ENCODE measurements at regions not wholly inside any gene's neighbourhood (a gene's known extent, or its start where the extent isn't known, plus 50 kb on each side); places are given as distances from the start of the nearest gene placed in this dataset.

DNA sequence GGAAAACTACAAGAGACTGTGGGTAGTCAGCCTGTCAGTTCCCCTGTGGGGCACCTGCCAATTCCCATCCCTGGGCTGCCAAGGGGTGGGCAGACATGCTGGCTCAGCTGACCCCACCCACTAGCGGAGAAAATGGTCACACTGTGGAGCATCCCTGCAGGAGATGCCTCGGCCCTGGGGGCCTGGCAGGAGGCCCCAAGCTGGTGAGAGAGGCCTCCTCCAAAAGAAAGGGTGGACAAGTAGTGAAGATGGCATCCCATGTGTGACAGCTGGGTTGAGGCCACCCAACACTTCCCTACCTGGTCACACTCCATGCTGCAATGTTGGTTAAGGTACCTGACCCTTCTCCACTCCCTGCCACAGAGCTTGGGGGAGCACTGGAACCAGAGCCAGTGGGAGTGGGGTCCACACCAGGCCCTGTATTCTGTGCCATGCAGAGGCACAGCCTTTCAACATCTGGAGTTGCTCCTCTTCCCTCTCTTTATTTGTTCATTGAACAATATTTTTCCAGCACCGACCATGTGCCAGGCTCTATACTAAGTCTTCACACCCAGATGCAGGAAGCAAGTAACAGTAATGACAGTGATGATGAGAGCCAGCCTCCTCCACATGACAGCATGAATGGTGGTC lies 59.5 kb downstream of the KLHDC7A start:
- Mint-ChIP-seq H3K27ac (no peak overlapping the region), H3K36me3 (ENCODE audit: low read depth) (no peaks in the 10 kb centered on the region), H3K27me3 (ENCODE audit: low read depth) (peaks cover 67% of the 10 kb centered on the region), H3K9me3 (no peaks in the 10 kb centered on the region), H3K4me3 (no peak overlapping the region), H3K4me1 (no peaks in the 10 kb centered on the region)
- TF ChIP-seq, protein P1, sequence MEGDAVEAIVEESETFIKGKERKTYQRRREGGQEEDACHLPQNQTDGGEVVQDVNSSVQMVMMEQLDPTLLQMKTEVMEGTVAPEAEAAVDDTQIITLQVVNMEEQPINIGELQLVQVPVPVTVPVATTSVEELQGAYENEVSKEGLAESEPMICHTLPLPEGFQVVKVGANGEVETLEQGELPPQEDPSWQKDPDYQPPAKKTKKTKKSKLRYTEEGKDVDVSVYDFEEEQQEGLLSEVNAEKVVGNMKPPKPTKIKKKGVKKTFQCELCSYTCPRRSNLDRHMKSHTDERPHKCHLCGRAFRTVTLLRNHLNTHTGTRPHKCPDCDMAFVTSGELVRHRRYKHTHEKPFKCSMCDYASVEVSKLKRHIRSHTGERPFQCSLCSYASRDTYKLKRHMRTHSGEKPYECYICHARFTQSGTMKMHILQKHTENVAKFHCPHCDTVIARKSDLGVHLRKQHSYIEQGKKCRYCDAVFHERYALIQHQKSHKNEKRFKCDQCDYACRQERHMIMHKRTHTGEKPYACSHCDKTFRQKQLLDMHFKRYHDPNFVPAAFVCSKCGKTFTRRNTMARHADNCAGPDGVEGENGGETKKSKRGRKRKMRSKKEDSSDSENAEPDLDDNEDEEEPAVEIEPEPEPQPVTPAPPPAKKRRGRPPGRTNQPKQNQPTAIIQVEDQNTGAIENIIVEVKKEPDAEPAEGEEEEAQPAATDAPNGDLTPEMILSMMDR (IDR thresholded peaks at IDR 0.05; ENCODE audit: unreplicated experiment in 3 of 3), result no peak

DNA sequence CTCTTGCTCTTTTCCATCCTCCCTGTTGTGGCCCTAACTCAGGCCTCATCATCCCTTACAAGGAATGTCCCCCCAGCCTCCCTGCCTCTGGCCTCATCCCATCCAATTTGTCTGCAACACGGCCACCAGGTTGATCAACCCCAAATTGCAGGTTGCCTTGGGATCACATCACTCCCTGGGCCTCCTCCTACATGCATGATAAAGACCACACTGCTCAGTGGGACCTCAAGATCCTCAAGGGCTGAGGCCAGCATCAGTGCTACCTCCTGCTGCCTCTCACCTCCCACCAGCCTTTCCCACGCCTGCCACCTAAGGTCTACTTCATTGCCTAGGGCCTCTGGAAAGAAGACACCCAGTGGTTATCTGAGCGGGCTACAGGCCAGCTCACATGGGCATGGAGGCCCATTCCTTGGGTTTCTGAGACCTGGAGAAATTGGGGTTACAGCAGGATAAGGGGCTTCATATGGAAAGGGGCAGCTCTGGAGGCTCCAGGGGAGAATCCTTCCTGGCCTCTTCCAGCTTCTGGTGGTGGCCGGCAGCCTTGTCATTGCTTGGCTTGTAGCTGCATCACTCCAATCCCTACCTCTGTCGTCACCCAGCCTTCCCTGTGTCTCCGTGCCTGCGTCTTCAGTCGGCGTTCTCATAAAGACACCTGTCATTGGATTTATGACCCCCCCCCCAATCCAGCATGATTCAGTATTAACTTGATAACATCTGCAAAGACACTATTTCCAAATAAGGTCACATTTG lies 60.5 kb downstream of the KLHDC7A start:
- Mint-ChIP-seq H3K9me3 (no peaks in the 10 kb centered on the region), H3K27ac (no peak overlapping the region), H3K4me3 (no peak overlapping the region), H3K27me3 (ENCODE audit: low read depth) (peaks cover 77% of the 10 kb centered on the region), H3K4me1 (peaks cover 5% of the 10 kb centered on the region), H3K36me3 (ENCODE audit: low read depth) (no peaks in the 10 kb centered on the region)
- TF ChIP-seq, protein P1 (IDR thresholded peaks at IDR 0.05; ENCODE audit: unreplicated experiment in 3 of 3), result no peak

DNA sequence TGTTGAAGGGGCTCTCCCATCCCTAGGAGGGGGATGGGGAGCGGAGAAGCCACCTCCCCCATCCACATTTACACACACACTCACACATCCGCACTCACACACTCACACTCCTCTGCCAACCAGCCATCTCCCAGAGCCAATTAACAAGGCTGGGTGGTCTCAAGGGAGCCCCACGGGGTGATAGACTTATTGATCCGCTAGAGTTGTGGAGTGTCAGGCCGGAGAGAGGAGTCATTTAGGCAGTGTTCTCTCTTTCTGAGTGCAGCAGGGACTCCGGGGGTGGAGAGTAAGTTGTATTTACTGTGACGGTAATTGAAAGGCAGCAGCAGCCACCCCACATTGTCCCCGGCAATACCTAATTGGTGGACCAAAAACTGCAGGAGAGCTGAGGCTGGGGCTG lies 61.6 kb downstream of the KLHDC7A start:
- Mint-ChIP-seq H3K4me3 (no peak overlapping the region), H3K4me1 (peaks cover 6% of the 10 kb centered on the region), H3K27ac (no peak overlapping the region), H3K36me3 (ENCODE audit: low read depth) (no peaks in the 10 kb centered on the region), H3K27me3 (ENCODE audit: low read depth) (peaks cover 75% of the 10 kb centered on the region), H3K9me3 (no peaks in the 10 kb centered on the region)
- TF ChIP-seq, protein P1 (IDR thresholded peaks at IDR 0.05; ENCODE audit: unreplicated experiment in 3 of 3), result no peak

DNA sequence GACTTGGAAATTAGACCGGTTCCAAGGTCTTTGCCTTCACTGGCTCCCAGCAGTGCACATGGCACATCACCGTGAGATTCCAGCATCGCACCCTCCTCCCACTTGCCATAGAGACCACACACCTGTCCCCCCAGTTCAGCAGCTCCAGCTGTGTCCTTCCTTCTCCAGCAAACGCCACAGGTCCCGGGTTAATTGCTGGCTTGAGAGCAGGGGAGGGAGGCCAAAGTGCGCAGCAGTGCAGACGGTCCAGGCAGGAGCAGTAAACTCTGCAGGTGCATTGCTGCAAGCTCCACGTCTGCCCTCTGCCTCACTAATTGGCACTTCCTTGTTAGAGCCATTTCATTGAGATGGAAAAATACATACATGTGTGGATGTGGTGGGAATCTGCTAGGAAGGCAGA lies 65.3 kb downstream of the KLHDC7A start:
- no peak overlapping the region for H3K4me3 Mint-ChIP-seq
- TF ChIP-seq, protein P1 (IDR thresholded peaks at IDR 0.05; ENCODE audit: unreplicated experiment in 3 of 3), result no peak
- H3K9me3 Mint-ChIP-seq, result no peaks in the 10 kb centered on the region
- H3K36me3 Mint-ChIP-seq (ENCODE audit: low read depth), result no peaks in the 10 kb centered on the region
- peaks cover 15% of the 10 kb centered on the region for H3K4me1 Mint-ChIP-seq
- H3K27me3 Mint-ChIP-seq (ENCODE audit: low read depth), result peaks cover 83% of the 10 kb centered on the region
- H3K27ac Mint-ChIP-seq, result no peak overlapping the region

DNA sequence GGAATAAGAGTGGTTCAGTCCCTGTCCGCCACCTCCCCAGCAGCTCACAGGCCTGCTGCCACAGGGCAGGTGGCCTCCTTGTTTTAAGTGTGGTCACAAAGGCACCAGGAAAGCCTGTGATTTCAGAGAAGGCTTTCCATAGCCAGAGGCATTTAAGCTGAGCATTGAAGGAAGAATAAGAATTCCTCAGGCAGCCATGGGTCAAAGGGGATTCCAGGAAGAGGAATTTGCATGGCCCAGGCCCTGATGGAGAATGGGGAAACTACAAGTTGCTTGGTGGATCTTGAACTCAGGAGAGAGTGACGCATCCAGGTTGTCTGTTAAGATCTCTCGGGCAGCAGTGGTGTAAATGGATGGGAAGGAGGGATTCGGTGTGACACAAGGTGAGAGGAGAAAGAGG lies 66.7 kb downstream of the KLHDC7A start:
- Mint-ChIP-seq H3K27me3 (ENCODE audit: low read depth) (peaks cover 81% of the 10 kb centered on the region), H3K4me3 (no peak overlapping the region), H3K4me1 (peaks cover 21% of the 10 kb centered on the region), H3K9me3 (no peaks in the 10 kb centered on the region), H3K36me3 (ENCODE audit: low read depth) (no peaks in the 10 kb centered on the region), H3K27ac (no peak overlapping the region)
- TF ChIP-seq, protein P1 (IDR thresholded peaks at IDR 0.05; ENCODE audit: unreplicated experiment in 3 of 3), result no peak

DNA sequence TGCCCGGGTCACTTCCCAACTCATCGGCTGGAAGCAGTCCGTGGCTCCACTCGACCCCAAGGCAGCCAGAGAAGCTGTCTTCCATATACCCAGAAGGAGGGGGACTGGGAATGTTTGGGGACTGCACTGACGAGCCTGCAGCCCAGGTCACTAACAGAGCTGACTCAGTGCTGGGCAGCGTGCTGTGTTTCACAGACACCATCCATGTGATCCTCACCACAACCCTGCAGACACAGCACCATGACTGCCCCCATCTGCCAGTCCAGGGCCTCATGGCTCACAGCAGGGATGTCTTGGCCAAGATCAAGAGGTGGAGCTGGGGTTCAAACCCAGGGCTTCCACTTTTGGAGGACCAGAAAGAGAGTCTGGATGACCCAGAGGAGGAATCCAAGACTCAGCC lies 67.9 kb downstream of the KLHDC7A start:
- no peak overlapping the region for H3K27ac Mint-ChIP-seq
- TF ChIP-seq, protein P1 (IDR thresholded peaks at IDR 0.05; ENCODE audit: unreplicated experiment in 3 of 3), result no peak
- H3K27me3 Mint-ChIP-seq (ENCODE audit: low read depth), result peaks cover 81% of the 10 kb centered on the region
- H3K9me3 Mint-ChIP-seq, result no peaks in the 10 kb centered on the region
- no peaks in the 10 kb centered on the region for H3K36me3 Mint-ChIP-seq (ENCODE audit: low read depth)
- H3K4me1 Mint-ChIP-seq, result peaks cover 27% of the 10 kb centered on the region
- H3K4me3 Mint-ChIP-seq, result no peak overlapping the region
